HEK293T (cell line): ENCODE measurements at regions not wholly inside any gene's neighbourhood (a gene's known extent, or its start where the extent isn't known, plus 50 kb on each side); places are given as distances from the start of the nearest gene placed in this dataset.

Source experiments
- ARNT ChIP-seq: fragments of 450-650 bp; IDR thresholded peaks from 2 replicates; pipeline ENCODE4 v1.6.1; 2017; ENCODE audit warnings: mild to moderate bottlenecking
- BHLHE40 ChIP-seq: fragments of 450-650 bp; IDR thresholded peaks from 2 replicates; pipeline ENCODE4 v1.6.1; 2016; ENCODE audit warnings: mild to moderate bottlenecking, moderate library complexity, borderline replicate concordance
- ELF4 ChIP-seq: fragments of 450-650 bp; IDR thresholded peaks from 2 replicates; pipeline ENCODE4 v1.6.1; 2017; ENCODE audit warnings: antibody characterized with exemption
- FOXA1 ChIP-seq: fragments of 450-650 bp; IDR thresholded peaks from 2 replicates; pipeline ENCODE4 v1.6.1; 2016; ENCODE audit warnings: mild to moderate bottlenecking
- FOXK2 ChIP-seq: fragments of 450-650 bp; IDR thresholded peaks from 2 replicates; pipeline ENCODE4 v1.6.1; 2016; ENCODE audit warnings: mild to moderate bottlenecking
- FOXM1 ChIP-seq: fragments of 450-650 bp; IDR thresholded peaks from 2 replicates; pipeline ENCODE4 v1.6.1; 2017; ENCODE audit warnings: mild to moderate bottlenecking, borderline replicate concordance
- LEF1 ChIP-seq: fragments of 450-650 bp; IDR thresholded peaks from 2 replicates; pipeline ENCODE4 v1.6.1; 2017; ENCODE audit warnings: mild to moderate bottlenecking, borderline replicate concordance
- SP1 ChIP-seq: fragments of 450-650 bp; IDR thresholded peaks from 2 replicates; pipeline ENCODE4 v1.6.1; 2017
- ZNF384 ChIP-seq: fragments of 450-650 bp; IDR thresholded peaks from 2 replicates; pipeline ENCODE4 v1.6.1; 2016

DNA sequence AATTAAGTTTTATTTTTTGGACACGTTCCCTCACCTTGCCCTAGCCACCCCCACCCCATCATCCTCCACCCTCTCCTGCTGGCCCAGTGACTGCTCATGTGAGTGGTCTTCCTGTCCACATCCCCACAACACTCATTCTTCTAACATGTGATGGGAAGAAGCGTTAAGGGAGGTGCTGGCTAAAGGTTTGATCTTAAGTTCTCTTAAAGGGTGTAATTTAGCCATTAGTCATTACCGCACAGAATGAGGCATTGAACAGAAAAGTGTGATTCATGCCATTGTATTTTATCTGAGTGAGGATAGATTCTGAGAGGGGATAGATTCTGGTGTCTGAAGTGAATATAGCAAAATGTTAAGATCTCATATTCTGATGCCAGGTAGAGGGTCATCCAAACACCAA lies 272.9 kb upstream of the TPM1 start:
- TF ChIP-seq BHLHE40 (no peak), ARNT (no peak), SP1 (no peak), FOXM1 (no peak), FOXA1 (no peak), FOXK2 (no peak), ELF4 (no peak), LEF1 (no peak), ZNF384 (no peak)
